Panc1 (cell line): ENCODE measurements at regions not wholly inside any gene's neighbourhood (a gene's known extent, or its start where the extent isn't known, plus 50 kb on each side); places are given as distances from the start of the nearest gene placed in this dataset.

Experiments used
- POLR2AphosphoS5 ChIP-seq: IDR thresholded peaks from 2 replicates; pipeline ENCODE4 v1.6.1; 2012; ENCODE audit warnings: mild to moderate bottlenecking, low read depth, low read length, moderate library complexity
- REST ChIP-seq, 2 experiments: IDR thresholded peaks; 2 replicates each; pipeline ENCODE4 v1.6.1; 2011 to 2012; ENCODE audit warnings: low read depth in 2 of 2, control low read depth in 1 of 2, low read length in 1 of 2, mild to moderate bottlenecking in 1 of 2, moderate library complexity in 1 of 2; ENCODE audit not compliant: insufficient read depth in 1 of 2
- SIN3A ChIP-seq: IDR thresholded peaks from 2 replicates; pipeline ENCODE4 v1.6.1; 2012; ENCODE audit warnings: low read depth, mild to moderate bottlenecking, low read length, moderate library complexity, borderline replicate concordance; ENCODE audit not compliant: insufficient read depth
- TCF7L2 ChIP-seq: IDR thresholded peaks from 2 replicates; pipeline ENCODE4 v1.6.1; 2011; ENCODE audit warnings: mild to moderate bottlenecking, low read depth, low read length, inconsistent platforms
- TF ChIP-seq, protein P1 (sequence below): fragments of 450-650 bp; IDR thresholded peaks from 2 replicates; pipeline ENCODE4 v1.5.1; 2017; ENCODE audit warnings: mild to moderate bottlenecking

- TF ChIP-seq, protein P1, sequence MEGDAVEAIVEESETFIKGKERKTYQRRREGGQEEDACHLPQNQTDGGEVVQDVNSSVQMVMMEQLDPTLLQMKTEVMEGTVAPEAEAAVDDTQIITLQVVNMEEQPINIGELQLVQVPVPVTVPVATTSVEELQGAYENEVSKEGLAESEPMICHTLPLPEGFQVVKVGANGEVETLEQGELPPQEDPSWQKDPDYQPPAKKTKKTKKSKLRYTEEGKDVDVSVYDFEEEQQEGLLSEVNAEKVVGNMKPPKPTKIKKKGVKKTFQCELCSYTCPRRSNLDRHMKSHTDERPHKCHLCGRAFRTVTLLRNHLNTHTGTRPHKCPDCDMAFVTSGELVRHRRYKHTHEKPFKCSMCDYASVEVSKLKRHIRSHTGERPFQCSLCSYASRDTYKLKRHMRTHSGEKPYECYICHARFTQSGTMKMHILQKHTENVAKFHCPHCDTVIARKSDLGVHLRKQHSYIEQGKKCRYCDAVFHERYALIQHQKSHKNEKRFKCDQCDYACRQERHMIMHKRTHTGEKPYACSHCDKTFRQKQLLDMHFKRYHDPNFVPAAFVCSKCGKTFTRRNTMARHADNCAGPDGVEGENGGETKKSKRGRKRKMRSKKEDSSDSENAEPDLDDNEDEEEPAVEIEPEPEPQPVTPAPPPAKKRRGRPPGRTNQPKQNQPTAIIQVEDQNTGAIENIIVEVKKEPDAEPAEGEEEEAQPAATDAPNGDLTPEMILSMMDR = no peak
- TF ChIP-seq REST (IDR thresholded peaks at IDR 0.05; ENCODE audit: insufficient read depth in 1 of 2, low read depth in 2 of 2, low read length in 1 of 2) (no peak), SIN3A (no peak), POLR2AphosphoS5 (no peak), TCF7L2 (no peak)
Measured at GRCh38 chr14:71620401-71620800, 311.8 kb upstream of the RGS6 start.
